Spleen (tissue), 11 donors: ENCODE measurements at regions not wholly inside any gene's neighbourhood (a gene's known extent, or its start where the extent isn't known, plus 50 kb on each side); places are given as distances from the start of the nearest gene placed in this dataset.

ENCODE experiments used
- DNase-seq: peaks from one replicate; pipeline ENCODE4 v3.0.0-alpha.2; 2020
- H3K27ac ChIP-seq, 8 donors: fragments of 200-600 bp; sonication (generic) in 7 of 8; 1 replicate in 4 of 8; 2 replicates in 4 of 8; pipeline versions ENCODE4 v1.5.0 to v1.8.0; 2016 to 2021; ENCODE audit warnings: inconsistent platforms in 4 of 8, mild to moderate bottlenecking in 4 of 8, moderate library complexity in 1 of 8
- H3K27me3 ChIP-seq, 7 donors: fragments of 200-600 bp; sonication (generic) in 6 of 7; replicated peaks in 1 of 7; 1 replicate in 4 of 7; 2 replicates in 3 of 7; pipeline versions ENCODE4 v1.5.0 to v1.8.0; 2016 to 2021; ENCODE audit warnings: inconsistent platforms in 3 of 7, mild to moderate bottlenecking in 1 of 7
- H3K36me3 ChIP-seq, 6 donors: fragments of 200-600 bp; sonication (generic) in 5 of 6; 1 replicate in 4 of 6; 2 replicates in 2 of 6; pipeline versions ENCODE4 v1.5.0 to v1.8.0; 2016 to 2021; ENCODE audit warnings: inconsistent platforms in 2 of 6
- H3K4me1 ChIP-seq, 6 donors: fragments of 200-600 bp; sonication (generic) in 5 of 6; 1 replicate in 3 of 6; 2 replicates in 3 of 6; pipeline versions ENCODE4 v1.5.0 to v1.8.0; 2016 to 2021; ENCODE audit warnings: inconsistent platforms in 3 of 6
- H3K4me3 ChIP-seq, 8 donors: fragments of 200-600 bp; sonication (generic) in 7 of 8; 1 replicate in 4 of 8; 2 replicates in 4 of 8; pipeline versions ENCODE4 v1.5.0 to v1.8.0; 2016 to 2021; ENCODE audit warnings: inconsistent platforms in 4 of 8, mild to moderate bottlenecking in 4 of 8, moderate library complexity in 2 of 8
- H3K9me3 ChIP-seq, 8 donors: fragments of 200-600 bp; sonication (generic) in 7 of 8; 1 replicate in 4 of 8; 2 replicates in 4 of 8; pipeline versions ENCODE4 v1.5.0 to v1.8.0; 2016 to 2021; ENCODE audit warnings: inconsistent platforms in 4 of 8
- POLR2A ChIP-seq, 3 donors: fragments of 450-650 bp; IDR thresholded peaks; one replicate each; pipeline ENCODE4 v1.5.1; 2017; ENCODE audit warnings: antibody characterized with exemption in 3 of 3, mild to moderate bottlenecking in 1 of 3
- POLR2AphosphoS5 ChIP-seq, 3 donors: sonication (generic); formaldehyde crosslinking; IDR thresholded peaks; one replicate each; pipeline ENCODE4 v1.5.1; 2017; ENCODE audit warnings: antibody characterized with exemption in 3 of 3
- WGBS, 5 donors: extraction: QIAGEN DNeasy Blood & Tissue Kit in 3 of 5; methylation state at CpG; one replicate each; pipeline versions ENCODE4 v1.1.5 to v1.1.7; 2013 to 2018; 5-methylcytosine and 5-hydroxymethylcytosine counted together
- intact Hi-C: fragments of 100-400 bp; cut with DNase I; formaldehyde crosslinking; loops from one replicate; pipeline ENCODE4 v1.15.0; 2023; ENCODE audit warnings: low total_unique reads
- TF ChIP-seq, protein P1 (sequence below), 11 experiments: fragments of 200-600 bp in 7 of 11; fragments of 450-650 bp in 4 of 11; sonication (generic) in 4 of 11; IDR thresholded peaks in 8 of 11; conservative IDR thresholded peaks in 3 of 11; 1 replicate in 7 of 11; 2 replicates in 4 of 11; pipeline versions ENCODE4 v1.4.0 to v1.8.0; 2016 to 2021; ENCODE audit warnings: antibody characterized with exemption in 11 of 11, inconsistent platforms in 4 of 11, mild to moderate bottlenecking in 1 of 11
- donor health status: healthy with polysubstance abuse.
- donor health status: DM: no; HTN: no; CAD: no; lungs with moderate emphysema.
- donor health status: DM: no; HTN: no; CAD: no.
- donor health status: Bipolar disorder and iron deficiency.
- donor health status: healthy.
- donor health status: DM: no; HTN: no; CAD: no.
- donor health status: DM: yes; HTN: yes; CAD: no.

DNA sequence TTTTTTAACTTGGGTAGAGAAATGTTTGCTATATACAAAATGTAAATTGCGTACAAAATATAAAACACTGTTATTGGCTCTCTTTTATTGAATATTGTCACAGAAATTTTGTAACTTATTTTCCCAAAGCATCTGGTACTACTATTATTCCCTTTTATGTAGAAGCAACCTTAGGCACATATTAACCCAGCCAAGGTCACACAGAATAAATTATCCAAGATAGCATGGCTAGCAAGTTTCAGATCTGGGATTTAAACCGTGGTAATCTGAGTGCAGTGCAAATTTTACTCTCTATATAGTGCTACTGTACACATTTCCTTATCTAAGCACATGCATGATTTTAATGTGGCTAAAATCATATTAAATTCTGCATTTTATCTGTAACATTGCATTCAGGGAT is 1190.5 kb upstream of the LRRTM3 start:
- H3K4me3 ChIP-seq, result no peak overlapping the region
- no peak for TF ChIP-seq POLR2AphosphoS5 (IDR thresholded peaks at IDR 0.05)
- TF ChIP-seq, protein P1, sequence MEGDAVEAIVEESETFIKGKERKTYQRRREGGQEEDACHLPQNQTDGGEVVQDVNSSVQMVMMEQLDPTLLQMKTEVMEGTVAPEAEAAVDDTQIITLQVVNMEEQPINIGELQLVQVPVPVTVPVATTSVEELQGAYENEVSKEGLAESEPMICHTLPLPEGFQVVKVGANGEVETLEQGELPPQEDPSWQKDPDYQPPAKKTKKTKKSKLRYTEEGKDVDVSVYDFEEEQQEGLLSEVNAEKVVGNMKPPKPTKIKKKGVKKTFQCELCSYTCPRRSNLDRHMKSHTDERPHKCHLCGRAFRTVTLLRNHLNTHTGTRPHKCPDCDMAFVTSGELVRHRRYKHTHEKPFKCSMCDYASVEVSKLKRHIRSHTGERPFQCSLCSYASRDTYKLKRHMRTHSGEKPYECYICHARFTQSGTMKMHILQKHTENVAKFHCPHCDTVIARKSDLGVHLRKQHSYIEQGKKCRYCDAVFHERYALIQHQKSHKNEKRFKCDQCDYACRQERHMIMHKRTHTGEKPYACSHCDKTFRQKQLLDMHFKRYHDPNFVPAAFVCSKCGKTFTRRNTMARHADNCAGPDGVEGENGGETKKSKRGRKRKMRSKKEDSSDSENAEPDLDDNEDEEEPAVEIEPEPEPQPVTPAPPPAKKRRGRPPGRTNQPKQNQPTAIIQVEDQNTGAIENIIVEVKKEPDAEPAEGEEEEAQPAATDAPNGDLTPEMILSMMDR (IDR thresholded peaks at IDR 0.05 in 8 of 11, conservative IDR thresholded peaks at IDR 0.05 in 3 of 11), result no peak
- TF ChIP-seq POLR2A (IDR thresholded peaks at IDR 0.05), result no peak
- no peak for DNase-seq
- WGBS, 5 donors, result 88 to 94% (median 91%) methylated on average over 2 of the region's 2 CpGs
- no peaks in the 10 kb centered on the region for H3K27me3 ChIP-seq
- peaks cover 0 to 13% (median 0%) of the 10 kb centered on the region in 8 donors for H3K9me3 ChIP-seq
- H3K36me3 ChIP-seq, result no peaks in the 10 kb centered on the region
- no peak overlapping the region for H3K27ac ChIP-seq
- intact Hi-C loops, result no loop called here
- no peaks in the 10 kb centered on the region for H3K4me1 ChIP-seq

DNA sequence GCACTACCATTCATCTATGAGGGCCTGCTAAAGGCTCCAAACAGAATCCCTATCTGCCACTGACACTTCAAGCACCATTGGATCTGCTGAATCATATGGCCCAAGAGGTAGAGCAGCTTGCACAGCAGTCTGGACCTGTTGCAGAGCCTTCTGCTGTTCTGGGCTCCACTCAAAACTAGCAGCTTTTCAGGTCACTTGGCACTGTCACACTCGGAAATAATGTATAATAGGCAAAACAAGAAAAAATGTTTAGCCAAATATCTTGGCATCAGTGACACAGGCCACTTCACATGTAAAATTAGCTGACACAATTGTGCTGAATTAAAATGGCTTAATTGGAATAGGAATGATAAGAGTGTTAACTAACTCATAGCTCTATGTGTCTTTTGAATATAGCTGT is 1182.9 kb upstream of the LRRTM3 start:
- Histone ChIP-seq H3K9me3 (peaks cover 0 to 11% (median 0%) of the 10 kb centered on the region in 8 donors), H3K27ac (no peak overlapping the region), H3K4me1 (no peaks in the 10 kb centered on the region), H3K4me3 (no peak overlapping the region), H3K36me3 (no peaks in the 10 kb centered on the region), H3K27me3 (no peaks in the 10 kb centered on the region)
- no peak for DNase-seq
- no peak for TF ChIP-seq POLR2AphosphoS5 (IDR thresholded peaks at IDR 0.05)
- intact Hi-C loops, result no loop called here
- 59 to 84% (median 65%) methylated on average over 1 of the region's 1 CpG for WGBS, 5 donors

DNA sequence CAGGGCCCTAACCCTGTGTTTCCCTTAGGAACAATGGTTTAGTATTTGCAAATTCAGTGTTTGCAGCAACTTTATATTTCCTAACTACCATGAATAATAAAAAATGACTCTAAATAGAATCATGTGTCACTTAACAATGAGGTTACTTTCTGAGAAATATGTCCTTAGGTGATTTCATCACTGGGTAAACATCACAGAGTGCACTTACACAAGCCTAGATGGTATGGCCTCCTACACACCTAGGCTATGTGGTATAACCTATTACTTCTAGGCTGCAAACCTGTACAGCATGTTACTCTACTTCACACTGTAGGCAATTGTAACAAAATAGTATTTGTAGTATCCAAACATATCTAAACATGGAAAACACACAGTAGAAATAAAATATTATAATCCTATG is 1174.6 kb upstream of the LRRTM3 start:
- TF ChIP-seq POLR2A (IDR thresholded peaks at IDR 0.05), result no peak
- no peak for TF ChIP-seq POLR2AphosphoS5 (IDR thresholded peaks at IDR 0.05)
- TF ChIP-seq, protein P1 (IDR thresholded peaks at IDR 0.05 in 8 of 11, conservative IDR thresholded peaks at IDR 0.05 in 3 of 11), result no peak
- Histone ChIP-seq H3K27ac (no peak overlapping the region), H3K36me3 (no peaks in the 10 kb centered on the region), H3K27me3 (no peaks in the 10 kb centered on the region), H3K4me3 (no peak overlapping the region), H3K4me1 (no peaks in the 10 kb centered on the region), H3K9me3 (peaks cover 0 to 3% (median 0%) of the 10 kb centered on the region in 8 donors)
- intact Hi-C loops, result no loop called here
- DNase-seq, result no peak

DNA sequence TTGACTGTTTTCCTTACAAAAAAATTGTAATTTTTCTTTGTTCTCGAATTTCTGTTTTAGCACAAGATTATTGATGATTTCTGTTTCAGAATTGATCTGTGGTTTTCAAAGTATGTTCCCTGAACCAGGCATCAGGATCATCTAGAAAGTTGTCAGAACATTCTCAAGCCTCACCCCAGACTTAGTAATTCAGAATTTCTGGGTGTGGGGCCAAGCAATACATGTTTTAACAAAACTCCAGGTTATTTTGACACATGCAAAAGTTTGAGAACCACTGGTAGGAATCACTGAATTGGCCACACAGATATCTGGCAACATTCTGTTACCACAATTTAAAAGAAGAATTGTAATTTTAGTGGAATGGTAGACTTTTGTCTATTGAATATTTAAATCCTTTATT is 1173.9 kb upstream of the LRRTM3 start:
- TF ChIP-seq, protein P1 (IDR thresholded peaks at IDR 0.05 in 8 of 11, conservative IDR thresholded peaks at IDR 0.05 in 3 of 11), result no peak
- TF ChIP-seq POLR2A (IDR thresholded peaks at IDR 0.05) (no peak), POLR2AphosphoS5 (IDR thresholded peaks at IDR 0.05) (no peak)

DNA sequence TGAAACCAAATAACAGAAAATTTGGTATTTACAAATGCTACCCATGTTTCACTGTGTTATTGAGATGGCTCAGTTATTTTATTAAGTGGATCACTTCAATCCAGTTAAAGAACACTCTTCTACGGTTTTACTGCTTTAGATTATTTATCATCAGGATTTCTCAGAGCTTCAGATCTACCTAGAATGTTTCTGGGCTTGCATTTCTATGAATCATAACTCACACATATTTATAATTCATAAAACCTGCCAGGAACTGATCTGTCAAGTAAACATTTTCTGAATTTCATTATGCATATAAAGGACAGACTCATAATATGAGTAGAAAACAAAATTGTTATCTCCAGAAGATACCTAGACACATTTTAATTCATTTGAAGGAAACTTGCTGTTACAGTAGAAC is 1172.3 kb upstream of the LRRTM3 start:
- 68 to 91% (median 73%) methylated on average over 1 of the region's 1 CpG for WGBS, 5 donors
- Histone ChIP-seq H3K27me3 (no peaks in the 10 kb centered on the region), H3K4me3 (no peak overlapping the region), H3K27ac (no peak overlapping the region), H3K4me1 (no peaks in the 10 kb centered on the region), H3K36me3 (no peaks in the 10 kb centered on the region), H3K9me3 (peaks cover 0 to 3% (median 0%) of the 10 kb centered on the region in 8 donors)
- TF ChIP-seq POLR2A (IDR thresholded peaks at IDR 0.05) (no peak), POLR2AphosphoS5 (IDR thresholded peaks at IDR 0.05) (no peak)
- TF ChIP-seq, protein P1 (IDR thresholded peaks at IDR 0.05 in 8 of 11, conservative IDR thresholded peaks at IDR 0.05 in 3 of 11), result no peak
- no peak for DNase-seq
- intact Hi-C loops, result no loop called here

More for the DNA sequence above, 1173.9 kb upstream of the LRRTM3 start:
- Histone ChIP-seq H3K4me1 (no peaks in the 10 kb centered on the region), H3K9me3 (peaks cover 0 to 3% (median 0%) of the 10 kb centered on the region in 8 donors), H3K36me3 (no peaks in the 10 kb centered on the region), H3K27me3 (no peaks in the 10 kb centered on the region), H3K27ac (no peak overlapping the region), H3K4me3 (no peak overlapping the region)
- no peak for DNase-seq
- intact Hi-C loops, result no loop called here
- WGBS, 5 donors, result 64 to 87% (median 71%) methylated on average over 1 of the region's 1 CpG
